Panc1 (cell line): ENCODE measurements at regions not wholly inside any gene's neighbourhood (a gene's known extent, or its start where the extent isn't known, plus 50 kb on each side); places are given as distances from the start of the nearest gene placed in this dataset.

Experiments used
- ATAC-seq: fragments of 200-7000 bp; cut with Tn5 transposase; 2 replicates; pipeline ENCODE4 v1.9.1; 2020; ENCODE audit warnings: mild to moderate bottlenecking, moderate library complexity
- BruUV-seq: library from RNA; stranded (reverse); fragments of 400-500 nt; replicated peaks from 2 replicates; lab custom pipeline; 2021; lab: Mats Ljungman, UMichigan
- CTCF ChIA-PET: fragments of 300-600 bp; sonication (Branson Sonifier 250); formaldehyde crosslinking; loops from one replicate; lab custom pipeline; 2022; ENCODE audit warnings: antibody characterized with exemption; lab: Charles Lee
- POLR2A ChIA-PET: fragments of 300-600 bp; sonication (Branson Sonifier 250); formaldehyde crosslinking; loops from one replicate; lab custom pipeline; 2022; ENCODE audit warnings: antibody characterized with exemption; lab: Charles Lee
- DNase-seq: peaks from one replicate; pipeline ENCODE4 v3.0.0-alpha.2; 2010; ENCODE audit warnings: low read depth, low spot score
- H3K27ac ChIP-seq: 2 replicates; pipeline ENCODE4 v1.5.1; 2011; ENCODE audit warnings: mild to moderate bottlenecking, low read length, inconsistent platforms
- H3K27me3 ChIP-seq: fragments of 200-500 bp; sonication (Bioruptor generic); 2 replicates; pipeline ENCODE4 v1.6.0; 2014; ENCODE audit warnings: low read length, inconsistent platforms; ENCODE audit not compliant: control insufficient read depth, insufficient read depth
- H3K36me3 ChIP-seq: fragments of 200-500 bp; sonication (Bioruptor generic); 2 replicates; pipeline ENCODE4 v1.5.1; 2014; ENCODE audit warnings: inconsistent platforms, mild to moderate bottlenecking, low read length, moderate library complexity; ENCODE audit not compliant: control insufficient read depth, insufficient read depth
- H3K4me1 ChIP-seq: 2 replicates; pipeline ENCODE4 v1.5.1; 2011; ENCODE audit warnings: inconsistent platforms, mild to moderate bottlenecking, low read length, moderate library complexity; ENCODE audit not compliant: control insufficient read depth, insufficient read depth
- H3K4me3 ChIP-seq, 2 experiments: 2 replicates each; pipeline ENCODE4 v1.5.1; 2011 to 2012; ENCODE audit warnings: low read depth in 2 of 2, low read length in 2 of 2, mild to moderate bottlenecking in 2 of 2, inconsistent platforms in 1 of 2, moderate library complexity in 1 of 2
- H3K9me3 ChIP-seq: fragments of 200-500 bp; sonication (Bioruptor generic); 2 replicates; pipeline ENCODE4 v1.5.1; 2014; ENCODE audit warnings: low read depth, mild to moderate bottlenecking, inconsistent platforms, low read length, moderate library complexity; ENCODE audit not compliant: control insufficient read depth, insufficient read depth
- POLR2AphosphoS5 ChIP-seq: IDR thresholded peaks from 2 replicates; pipeline ENCODE4 v1.6.1; 2012; ENCODE audit warnings: mild to moderate bottlenecking, low read depth, low read length, moderate library complexity
- SIN3A ChIP-seq: IDR thresholded peaks from 2 replicates; pipeline ENCODE4 v1.6.1; 2012; ENCODE audit warnings: low read depth, mild to moderate bottlenecking, low read length, moderate library complexity, borderline replicate concordance; ENCODE audit not compliant: insufficient read depth
- TCF7L2 ChIP-seq: IDR thresholded peaks from 2 replicates; pipeline ENCODE4 v1.6.1; 2011; ENCODE audit warnings: mild to moderate bottlenecking, low read depth, low read length, inconsistent platforms
- in situ Hi-C: cut with HindIII; loops from 2 replicates; pipeline ENCODE4 v1.10.0; 2016; ENCODE audit warnings: low sequenced_read_pairs, low pct_unique_long_range_greater_than_20kb
- intact Hi-C: fragments of 100-400 bp; cut with micrococcal nuclease; formaldehyde crosslinking; loops from one replicate; pipeline ENCODE4 v1.10.0; 2022; ENCODE audit not compliant: unreplicated experiment
- TF ChIP-seq, protein P1 (sequence below), 2 experiments: IDR thresholded peaks; 2 replicates each; pipeline ENCODE4 v1.6.1; 2011 to 2012; ENCODE audit warnings: low read depth in 2 of 2, control low read depth in 1 of 2, low read length in 1 of 2, mild to moderate bottlenecking in 1 of 2, moderate library complexity in 1 of 2; ENCODE audit not compliant: insufficient read depth in 1 of 2
- TF ChIP-seq, protein P2 (sequence below): fragments of 450-650 bp; IDR thresholded peaks from 2 replicates; pipeline ENCODE4 v1.5.1; 2017; ENCODE audit warnings: mild to moderate bottlenecking

DNA sequence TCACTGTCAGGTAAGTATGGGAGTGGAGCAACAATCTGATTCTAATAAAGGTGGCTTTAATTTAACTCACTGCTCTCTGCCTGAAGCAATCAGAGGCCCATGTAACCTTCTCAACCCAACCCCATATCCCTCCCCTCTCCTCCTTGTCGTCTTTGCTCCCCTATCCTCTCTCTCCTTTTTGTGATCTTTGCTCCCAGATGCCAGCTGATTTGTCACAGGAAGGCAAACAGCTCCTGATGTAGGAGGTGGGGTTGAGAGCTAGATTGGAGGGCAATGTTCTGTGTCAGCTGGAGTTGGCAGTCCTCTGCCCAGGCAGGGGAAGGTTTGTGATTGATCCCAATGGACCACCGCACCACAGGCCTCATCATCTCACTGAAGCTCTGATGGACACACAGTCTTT, 101.4 kb upstream of the PIK3CG start:
- ChIA-PET POLR2A (no interaction called here), CTCF (no interaction called here)
- no TSS peak for BruUV-seq
- intact Hi-C loops = no loop called here
- Histone ChIP-seq H3K4me3 (no peak overlapping the region), H3K9me3 (no peaks in the 10 kb centered on the region), H3K36me3 (no peaks in the 10 kb centered on the region), H3K27ac (no peak overlapping the region), H3K27me3 (no peaks in the 10 kb centered on the region), H3K4me1 (no peaks in the 10 kb centered on the region)
- ATAC-seq = no peak
- in situ Hi-C loops = no loop called here
- DNase-seq = no peak
- no peak for TF ChIP-seq POLR2AphosphoS5
- TF ChIP-seq, protein P1, sequence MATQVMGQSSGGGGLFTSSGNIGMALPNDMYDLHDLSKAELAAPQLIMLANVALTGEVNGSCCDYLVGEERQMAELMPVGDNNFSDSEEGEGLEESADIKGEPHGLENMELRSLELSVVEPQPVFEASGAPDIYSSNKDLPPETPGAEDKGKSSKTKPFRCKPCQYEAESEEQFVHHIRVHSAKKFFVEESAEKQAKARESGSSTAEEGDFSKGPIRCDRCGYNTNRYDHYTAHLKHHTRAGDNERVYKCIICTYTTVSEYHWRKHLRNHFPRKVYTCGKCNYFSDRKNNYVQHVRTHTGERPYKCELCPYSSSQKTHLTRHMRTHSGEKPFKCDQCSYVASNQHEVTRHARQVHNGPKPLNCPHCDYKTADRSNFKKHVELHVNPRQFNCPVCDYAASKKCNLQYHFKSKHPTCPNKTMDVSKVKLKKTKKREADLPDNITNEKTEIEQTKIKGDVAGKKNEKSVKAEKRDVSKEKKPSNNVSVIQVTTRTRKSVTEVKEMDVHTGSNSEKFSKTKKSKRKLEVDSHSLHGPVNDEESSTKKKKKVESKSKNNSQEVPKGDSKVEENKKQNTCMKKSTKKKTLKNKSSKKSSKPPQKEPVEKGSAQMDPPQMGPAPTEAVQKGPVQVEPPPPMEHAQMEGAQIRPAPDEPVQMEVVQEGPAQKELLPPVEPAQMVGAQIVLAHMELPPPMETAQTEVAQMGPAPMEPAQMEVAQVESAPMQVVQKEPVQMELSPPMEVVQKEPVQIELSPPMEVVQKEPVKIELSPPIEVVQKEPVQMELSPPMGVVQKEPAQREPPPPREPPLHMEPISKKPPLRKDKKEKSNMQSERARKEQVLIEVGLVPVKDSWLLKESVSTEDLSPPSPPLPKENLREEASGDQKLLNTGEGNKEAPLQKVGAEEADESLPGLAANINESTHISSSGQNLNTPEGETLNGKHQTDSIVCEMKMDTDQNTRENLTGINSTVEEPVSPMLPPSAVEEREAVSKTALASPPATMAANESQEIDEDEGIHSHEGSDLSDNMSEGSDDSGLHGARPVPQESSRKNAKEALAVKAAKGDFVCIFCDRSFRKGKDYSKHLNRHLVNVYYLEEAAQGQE (IDR thresholded peaks at IDR 0.05; ENCODE audit: insufficient read depth in 1 of 2, low read depth in 2 of 2, low read length in 1 of 2) = no peak
- no peak for TF ChIP-seq TCF7L2
- TF ChIP-seq, protein P2, sequence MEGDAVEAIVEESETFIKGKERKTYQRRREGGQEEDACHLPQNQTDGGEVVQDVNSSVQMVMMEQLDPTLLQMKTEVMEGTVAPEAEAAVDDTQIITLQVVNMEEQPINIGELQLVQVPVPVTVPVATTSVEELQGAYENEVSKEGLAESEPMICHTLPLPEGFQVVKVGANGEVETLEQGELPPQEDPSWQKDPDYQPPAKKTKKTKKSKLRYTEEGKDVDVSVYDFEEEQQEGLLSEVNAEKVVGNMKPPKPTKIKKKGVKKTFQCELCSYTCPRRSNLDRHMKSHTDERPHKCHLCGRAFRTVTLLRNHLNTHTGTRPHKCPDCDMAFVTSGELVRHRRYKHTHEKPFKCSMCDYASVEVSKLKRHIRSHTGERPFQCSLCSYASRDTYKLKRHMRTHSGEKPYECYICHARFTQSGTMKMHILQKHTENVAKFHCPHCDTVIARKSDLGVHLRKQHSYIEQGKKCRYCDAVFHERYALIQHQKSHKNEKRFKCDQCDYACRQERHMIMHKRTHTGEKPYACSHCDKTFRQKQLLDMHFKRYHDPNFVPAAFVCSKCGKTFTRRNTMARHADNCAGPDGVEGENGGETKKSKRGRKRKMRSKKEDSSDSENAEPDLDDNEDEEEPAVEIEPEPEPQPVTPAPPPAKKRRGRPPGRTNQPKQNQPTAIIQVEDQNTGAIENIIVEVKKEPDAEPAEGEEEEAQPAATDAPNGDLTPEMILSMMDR = no peak
- no peak for TF ChIP-seq SIN3A

DNA sequence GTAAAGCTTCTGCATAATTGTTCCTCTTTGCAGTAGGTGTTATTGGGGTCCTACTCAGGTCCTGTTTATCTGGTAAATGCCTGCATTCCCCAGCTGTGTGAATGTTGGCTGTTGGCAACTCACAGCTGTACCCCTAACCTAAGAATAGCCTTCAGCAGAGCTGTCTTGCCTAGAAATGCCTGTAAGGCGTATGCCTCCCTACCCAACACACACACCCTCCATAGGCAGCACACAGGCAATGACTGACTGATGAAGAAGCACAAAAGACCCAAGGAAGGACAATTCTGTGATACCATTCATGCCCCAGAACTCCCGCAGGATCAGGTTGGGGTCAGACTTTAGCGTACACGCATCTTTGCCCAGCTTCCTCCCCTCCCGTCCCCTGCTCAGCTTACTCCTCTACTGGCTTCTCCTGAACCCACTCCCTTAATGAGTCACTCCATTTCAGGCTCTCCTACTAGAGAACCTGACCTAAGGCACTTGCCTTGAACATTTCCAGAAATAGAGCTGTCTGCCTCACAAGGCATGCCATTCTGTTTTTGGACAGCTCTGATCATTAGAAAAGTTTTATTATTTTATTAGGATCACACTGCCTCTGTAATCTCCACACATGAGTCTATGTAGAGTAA, 99.2 kb upstream of the PIK3CG start:
- no peak for ATAC-seq
- in situ Hi-C loops (no loop called here), intact Hi-C loops (no loop called here)
- no peaks in the 10 kb centered on the region for H3K36me3 ChIP-seq
- no peak overlapping the region for H3K27ac ChIP-seq
- ChIA-PET CTCF (no interaction called here), POLR2A (interaction anchor here (0.7 kb wide), 1 partner anchor 9 kb away, joined by 3 read pairs; no protein-coding TSS in a partner anchor)
- no peaks in the 10 kb centered on the region for H3K27me3 ChIP-seq
- H3K4me3 ChIP-seq = no peak overlapping the region
- TF ChIP-seq POLR2AphosphoS5 (no peak), SIN3A (no peak), TCF7L2 (no peak)
- TF ChIP-seq, protein P2 = no peak
- TF ChIP-seq, protein P1 (IDR thresholded peaks at IDR 0.05; ENCODE audit: insufficient read depth in 1 of 2, low read depth in 2 of 2, low read length in 1 of 2) = no peak
- H3K9me3 ChIP-seq = no peaks in the 10 kb centered on the region
- no peaks in the 10 kb centered on the region for H3K4me1 ChIP-seq
- no peak for DNase-seq
- BruUV-seq = no TSS peak
